Caco-2 (cell line): ENCODE measurements at regions not wholly inside any gene's neighbourhood (a gene's known extent, or its start where the extent isn't known, plus 50 kb on each side); places are given as distances from the start of the nearest gene placed in this dataset.

Experiments
- BruUV-seq: library from RNA; stranded (reverse); fragments of 400-500 nt; replicated peaks from 2 replicates; lab custom pipeline; 2021; lab: Mats Ljungman, UMichigan
- CTCF ChIA-PET: fragments of 300-600 bp; sonication (Branson Sonifier 250); formaldehyde crosslinking; loops from one replicate; lab custom pipeline; 2022; ENCODE audit warnings: antibody characterized with exemption; lab: Charles Lee
- POLR2A ChIA-PET: fragments of 300-600 bp; sonication (Branson Sonifier 250); formaldehyde crosslinking; loops from one replicate; lab custom pipeline; 2022; ENCODE audit warnings: antibody characterized with exemption; lab: Charles Lee
- DNase-seq, 2 experiments: peaks; one replicate each; pipeline versions ENCODE4 v3.0.0 to v3.0.0-alpha.2; 2020 to 2022
- H3K27me3 ChIP-seq: replicated peaks from 2 replicates; pipeline ENCODE4 v1.6.0; 2011; ENCODE audit warnings: low read length; ENCODE audit not compliant: control insufficient read depth, insufficient read depth
- H3K36me3 ChIP-seq: 2 replicates; pipeline ENCODE4 v1.5.1; 2011; ENCODE audit warnings: low read length; ENCODE audit not compliant: control insufficient read depth, insufficient read depth
- H3K4me1 ChIP-seq: fragments of 250-450 bp; sonication (Bioruptor Pico); 2 replicates; pipeline ENCODE4 v1.5.1; 2020; ENCODE audit warnings: mild to moderate bottlenecking
- H3K4me3 ChIP-seq: 2 replicates; pipeline ENCODE4 v1.5.1; 2011; ENCODE audit warnings: low read depth, mild to moderate bottlenecking, control low read depth, low read length
- H3K9me3 ChIP-seq: fragments of 250-450 bp; sonication (Bioruptor Pico); 2 replicates; pipeline ENCODE4 v1.5.1; 2020; ENCODE audit warnings: mild to moderate bottlenecking, moderate library complexity
- H3K27ac Mint-ChIP-seq: one replicate; pipeline ENCODE4 v1.8.0; 2022; ENCODE audit warnings: mixed read lengths; ENCODE audit not compliant: unreplicated experiment
- H3K27me3 Mint-ChIP-seq: one replicate; pipeline ENCODE4 v1.8.0; 2022; ENCODE audit warnings: mixed read lengths; ENCODE audit not compliant: insufficient read depth, unreplicated experiment
- H3K36me3 Mint-ChIP-seq: one replicate; pipeline ENCODE4 v1.8.0; 2022; ENCODE audit warnings: mild to moderate bottlenecking, mixed read lengths; ENCODE audit not compliant: insufficient read depth, unreplicated experiment
- H3K4me1 Mint-ChIP-seq: one replicate; pipeline ENCODE4 v1.8.0; 2022; ENCODE audit warnings: low read depth, mixed read lengths; ENCODE audit not compliant: unreplicated experiment
- H3K4me3 Mint-ChIP-seq: one replicate; pipeline ENCODE4 v1.8.0; 2022; ENCODE audit warnings: mild to moderate bottlenecking, moderate library complexity, mixed read lengths; ENCODE audit not compliant: unreplicated experiment
- H3K9me3 Mint-ChIP-seq: one replicate; pipeline ENCODE4 v1.8.0; 2022; ENCODE audit warnings: mixed read lengths; ENCODE audit not compliant: unreplicated experiment
- intact Hi-C: fragments of 100-400 bp; cut with micrococcal nuclease; formaldehyde crosslinking; loops from one replicate; pipeline ENCODE4 v1.10.0; 2022; ENCODE audit not compliant: unreplicated experiment
- TF ChIP-seq, protein P1 (sequence below), 2 experiments: fragments of 200-600 bp in 1 of 2; IDR thresholded peaks; 1 replicate in 1 of 2; 2 replicates in 1 of 2; pipeline versions ENCODE4 v1.5.1 to v1.8.0; 2011 to 2022; ENCODE audit warnings: antibody characterized with exemption in 1 of 2, control low read depth in 1 of 2, inconsistent platforms in 1 of 2, low read depth in 1 of 2, low read length in 1 of 2, mild to moderate bottlenecking in 1 of 2, moderate library complexity in 1 of 2; ENCODE audit not compliant: insufficient read depth in 1 of 2, severe bottlenecking in 1 of 2, unreplicated experiment in 1 of 2

DNA sequence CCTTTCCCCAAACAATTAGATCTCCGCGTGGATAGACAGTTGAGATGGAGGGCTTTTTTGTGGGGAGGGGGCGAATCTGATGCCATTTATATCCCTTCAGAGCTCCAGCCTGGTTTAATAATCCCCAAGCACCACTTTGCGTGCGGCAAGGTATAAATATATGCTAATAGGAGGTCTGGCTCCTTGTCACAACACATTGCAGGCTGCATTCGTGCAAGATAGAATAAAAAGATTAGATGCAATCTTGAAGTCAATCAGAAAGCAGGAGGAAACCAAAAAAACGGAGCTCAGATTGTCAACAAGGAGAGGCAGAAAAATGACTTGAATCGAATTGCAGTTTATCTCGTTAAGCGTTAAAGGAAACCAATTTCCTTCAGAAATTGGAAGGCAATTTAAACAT lies 248.7 kb downstream of the SPTSSA start:
- BruUV-seq = no TSS peak
- Histone ChIP-seq H3K9me3 (no peaks in the 10 kb centered on the region; the same call in 1 of the 2 replicates), H3K27me3 (no peaks in the 10 kb centered on the region), H3K4me3 (no peak overlapping the region), H3K36me3 (no peaks in the 10 kb centered on the region), H3K4me1 (no peaks in the 10 kb centered on the region)
- TF ChIP-seq, protein P1, sequence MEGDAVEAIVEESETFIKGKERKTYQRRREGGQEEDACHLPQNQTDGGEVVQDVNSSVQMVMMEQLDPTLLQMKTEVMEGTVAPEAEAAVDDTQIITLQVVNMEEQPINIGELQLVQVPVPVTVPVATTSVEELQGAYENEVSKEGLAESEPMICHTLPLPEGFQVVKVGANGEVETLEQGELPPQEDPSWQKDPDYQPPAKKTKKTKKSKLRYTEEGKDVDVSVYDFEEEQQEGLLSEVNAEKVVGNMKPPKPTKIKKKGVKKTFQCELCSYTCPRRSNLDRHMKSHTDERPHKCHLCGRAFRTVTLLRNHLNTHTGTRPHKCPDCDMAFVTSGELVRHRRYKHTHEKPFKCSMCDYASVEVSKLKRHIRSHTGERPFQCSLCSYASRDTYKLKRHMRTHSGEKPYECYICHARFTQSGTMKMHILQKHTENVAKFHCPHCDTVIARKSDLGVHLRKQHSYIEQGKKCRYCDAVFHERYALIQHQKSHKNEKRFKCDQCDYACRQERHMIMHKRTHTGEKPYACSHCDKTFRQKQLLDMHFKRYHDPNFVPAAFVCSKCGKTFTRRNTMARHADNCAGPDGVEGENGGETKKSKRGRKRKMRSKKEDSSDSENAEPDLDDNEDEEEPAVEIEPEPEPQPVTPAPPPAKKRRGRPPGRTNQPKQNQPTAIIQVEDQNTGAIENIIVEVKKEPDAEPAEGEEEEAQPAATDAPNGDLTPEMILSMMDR (IDR thresholded peaks at IDR 0.05; ENCODE audit: insufficient read depth in 1 of 2, low read depth in 1 of 2, low read length in 1 of 2, severe bottlenecking in 1 of 2, unreplicated experiment in 1 of 2) = no peak
- POLR2A ChIA-PET = no interaction called here
- no peak for DNase-seq
- H3K4me1 Mint-ChIP-seq = no peaks in the 10 kb centered on the region
- H3K9me3 Mint-ChIP-seq = no peaks in the 10 kb centered on the region
- no peaks in the 10 kb centered on the region for H3K27me3 Mint-ChIP-seq
- CTCF ChIA-PET = no interaction called here
- H3K4me3 Mint-ChIP-seq = no peak overlapping the region
- no peak overlapping the region for H3K27ac Mint-ChIP-seq
- no peaks in the 10 kb centered on the region for H3K36me3 Mint-ChIP-seq
- intact Hi-C loops = no loop called here

DNA sequence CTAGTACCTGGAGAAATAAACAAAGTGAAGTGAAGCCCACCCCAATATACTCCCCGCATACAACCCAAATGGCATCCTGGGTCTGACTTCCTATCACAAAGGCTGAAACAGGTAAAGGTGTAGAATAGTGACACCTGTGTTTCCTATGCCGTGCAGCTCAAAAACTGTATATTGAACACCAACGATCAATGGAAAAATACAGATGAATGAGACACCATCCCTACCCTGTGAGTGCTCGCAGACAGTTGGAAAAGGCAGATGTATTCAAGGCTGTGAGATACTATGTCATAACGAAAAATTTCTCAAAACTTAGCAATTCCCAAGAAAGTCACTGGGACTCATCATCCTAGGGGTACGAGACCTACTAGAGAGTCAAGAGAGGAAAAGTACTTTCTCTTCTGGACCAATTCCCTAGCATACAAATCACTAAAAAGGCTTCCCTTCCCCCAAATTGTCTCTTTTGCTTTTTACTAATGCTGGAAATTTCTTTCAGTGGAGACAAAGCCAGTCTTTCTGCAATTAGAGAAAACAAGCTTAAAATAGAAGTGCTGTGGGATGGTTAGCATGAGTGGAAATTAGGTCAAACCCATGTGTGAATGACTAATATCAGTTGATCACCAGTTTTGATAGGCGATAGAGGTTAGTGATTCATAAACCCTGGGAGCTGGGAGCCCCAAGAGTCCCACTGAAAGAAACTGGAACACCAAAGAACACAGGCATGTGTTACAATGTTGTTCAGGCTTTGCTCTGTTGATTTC lies 249.7 kb downstream of the SPTSSA start:
- Histone ChIP-seq H3K4me1 (no peaks in the 10 kb centered on the region), H3K4me3 (no peak overlapping the region), H3K27me3 (no peaks in the 10 kb centered on the region), H3K36me3 (no peaks in the 10 kb centered on the region), H3K9me3 (no peaks in the 10 kb centered on the region; the same call in 1 of the 2 replicates)
- BruUV-seq = no TSS peak
- intact Hi-C loops = no loop called here
- Mint-ChIP-seq H3K4me1 (no peaks in the 10 kb centered on the region), H3K36me3 (no peaks in the 10 kb centered on the region), H3K9me3 (no peaks in the 10 kb centered on the region), H3K27me3 (no peaks in the 10 kb centered on the region), H3K4me3 (no peak overlapping the region), H3K27ac (no peak overlapping the region)
- TF ChIP-seq, protein P1 (IDR thresholded peaks at IDR 0.05; ENCODE audit: insufficient read depth in 1 of 2, low read depth in 1 of 2, low read length in 1 of 2, severe bottlenecking in 1 of 2, unreplicated experiment in 1 of 2) = no peak
- POLR2A ChIA-PET = no interaction called here
- CTCF ChIA-PET = no interaction called here
- DNase-seq = no peak

DNA sequence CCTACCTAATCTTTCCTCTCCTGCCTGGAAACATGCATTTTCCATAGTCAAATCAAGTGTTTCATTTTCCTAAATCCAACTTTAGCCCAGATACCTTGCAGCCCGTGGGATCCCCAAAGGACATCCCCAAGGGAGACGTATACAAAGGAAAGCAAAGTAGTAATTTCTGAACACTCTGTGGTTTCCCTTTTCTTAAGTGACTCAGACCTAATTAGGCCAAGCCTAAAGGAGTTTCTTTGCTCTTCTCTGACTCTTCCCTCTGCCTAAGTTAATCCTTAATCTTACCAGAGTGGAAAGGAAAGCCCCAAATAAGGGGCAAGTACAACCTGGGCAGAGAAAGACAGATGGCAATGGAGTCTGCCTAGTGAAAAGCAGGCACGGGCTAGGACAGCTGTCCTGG lies 250.3 kb downstream of the SPTSSA start:
- no TSS peak for BruUV-seq
- H3K36me3 ChIP-seq = no peaks in the 10 kb centered on the region
- Mint-ChIP-seq H3K4me1 (no peaks in the 10 kb centered on the region), H3K36me3 (no peaks in the 10 kb centered on the region), H3K27ac (no peak overlapping the region), H3K4me3 (no peak overlapping the region), H3K27me3 (no peaks in the 10 kb centered on the region), H3K9me3 (no peaks in the 10 kb centered on the region)
- ChIA-PET CTCF (no interaction called here), POLR2A (no interaction called here)
- DNase-seq = no peak
- no peak overlapping the region for H3K4me3 ChIP-seq
- intact Hi-C loops = no loop called here
- H3K9me3 ChIP-seq = no peaks in the 10 kb centered on the region; the same call in 1 of the 2 replicates
- H3K27me3 ChIP-seq = no peaks in the 10 kb centered on the region
- H3K4me1 ChIP-seq = no peaks in the 10 kb centered on the region
- TF ChIP-seq, protein P1 (IDR thresholded peaks at IDR 0.05; ENCODE audit: insufficient read depth in 1 of 2, low read depth in 1 of 2, low read length in 1 of 2, severe bottlenecking in 1 of 2, unreplicated experiment in 1 of 2) = no peak
